ENCODE measurements at regions not wholly inside any gene's neighbourhood (a gene's known extent, or its start where the extent isn't known, plus 50 kb on each side); places are given as distances from the start of the nearest gene placed in this dataset.
A peak's percentile ranks its signal among the peaks of the same experiment; 100 is the strongest.

GRCh38 chr1:191618181-191618580 lies 540.1 kb upstream of the RGS18 start:
- no peak overlapping the region for H3K4me3 ChIP-seq (ENCODE audit: low read depth, low read length)
- no peak for DNase-seq (ENCODE audit: low read depth)
- no peak for TF ChIP-seq CTCF (IDR thresholded peaks at IDR 0.05; ENCODE audit: control insufficient read depth, extremely low read depth, insufficient read depth)

GRCh38 chr1:191620883-191621282 lies 537.4 kb upstream of the RGS18 start:
- DNase-seq (ENCODE audit: low read depth) = no peak
- TF ChIP-seq CTCF (IDR thresholded peaks at IDR 0.05; ENCODE audit: control insufficient read depth, extremely low read depth, insufficient read depth) = no peak
- H3K4me3 ChIP-seq (ENCODE audit: low read depth, low read length) = no peak overlapping the region

GRCh38 chr1:191624044-191624443 lies 534.2 kb upstream of the RGS18 start:
- no peak for TF ChIP-seq CTCF (IDR thresholded peaks at IDR 0.05; ENCODE audit: control insufficient read depth, extremely low read depth, insufficient read depth)
- no peak for DNase-seq (ENCODE audit: low read depth)
- no peak overlapping the region for H3K4me3 ChIP-seq (ENCODE audit: low read depth, low read length)

GRCh38 chr1:191629836-191630235 lies 528.4 kb upstream of the RGS18 start:
- no peak overlapping the region for H3K4me3 ChIP-seq (ENCODE audit: low read depth, low read length)
- TF ChIP-seq CTCF (IDR thresholded peaks at IDR 0.05; ENCODE audit: control insufficient read depth, extremely low read depth, insufficient read depth) = no peak
- DNase-seq (ENCODE audit: low read depth) = no peak

- no peak overlapping the region for H3K4me3 ChIP-seq (ENCODE audit: low read depth, low read length)
- DNase-seq (ENCODE audit: low read depth) = no peak
- TF ChIP-seq CTCF (IDR thresholded peaks at IDR 0.05; ENCODE audit: control insufficient read depth, extremely low read depth, insufficient read depth) = no peak
Measured at GRCh38 chr1:191634801-191635508, 523.3 kb upstream of the RGS18 start.

GRCh38 chr1:191636345-191636744 lies 521.9 kb upstream of the RGS18 start:
- TF ChIP-seq CTCF (IDR thresholded peaks at IDR 0.05; ENCODE audit: control insufficient read depth, extremely low read depth, insufficient read depth) = no peak
- no peak overlapping the region for H3K4me3 ChIP-seq (ENCODE audit: low read depth, low read length)
- peak; percentile 14 for DNase-seq (ENCODE audit: low read depth)

Measured in LNCaP clone FGC (cell line).